Mesodermal cell (in vitro differentiated cells): ENCODE measurements at regions not wholly inside any gene's neighbourhood (a gene's known extent, or its start where the extent isn't known, plus 50 kb on each side); places are given as distances from the start of the nearest gene placed in this dataset.

ENCODE experiments used
- H3K27ac ChIP-seq: 2 replicates; pipeline ENCODE4 v1.7.0; 2013; ENCODE audit warnings: mild to moderate bottlenecking, low read depth, low read length, moderate library complexity; ENCODE audit not compliant: severe bottlenecking
- H3K36me3 ChIP-seq: 2 replicates; pipeline ENCODE4 v1.7.1; 2013; ENCODE audit warnings: mild to moderate bottlenecking, low read length, moderate library complexity; ENCODE audit not compliant: control insufficient read depth, insufficient read depth
- H3K4me1 ChIP-seq: one replicate; pipeline ENCODE4 v1.7.1; 2013; ENCODE audit warnings: mild to moderate bottlenecking, low read length; ENCODE audit not compliant: insufficient read depth, control insufficient read depth, poor library complexity, severe bottlenecking
- H3K4me3 ChIP-seq: 2 replicates; pipeline ENCODE4 v1.7.0; 2013; ENCODE audit warnings: low read length, control low read depth, mild to moderate bottlenecking; ENCODE audit not compliant: insufficient read depth, poor library complexity, severe bottlenecking; ENCODE audit errors: extremely low read depth
- H3K9me3 ChIP-seq: 2 replicates; pipeline ENCODE4 v1.7.1; 2013; ENCODE audit warnings: mild to moderate bottlenecking, low read length, moderate library complexity; ENCODE audit not compliant: control insufficient read depth
- WGBS, 2 experiments: methylation state at CpG; one replicate each; pipeline ENCODE4 v1.1.5; 2013; ENCODE audit warnings: missing lambda C conversion rate in 2 of 2; ENCODE audit not compliant: insufficient coverage in 2 of 2; 5-methylcytosine and 5-hydroxymethylcytosine counted together

DNA sequence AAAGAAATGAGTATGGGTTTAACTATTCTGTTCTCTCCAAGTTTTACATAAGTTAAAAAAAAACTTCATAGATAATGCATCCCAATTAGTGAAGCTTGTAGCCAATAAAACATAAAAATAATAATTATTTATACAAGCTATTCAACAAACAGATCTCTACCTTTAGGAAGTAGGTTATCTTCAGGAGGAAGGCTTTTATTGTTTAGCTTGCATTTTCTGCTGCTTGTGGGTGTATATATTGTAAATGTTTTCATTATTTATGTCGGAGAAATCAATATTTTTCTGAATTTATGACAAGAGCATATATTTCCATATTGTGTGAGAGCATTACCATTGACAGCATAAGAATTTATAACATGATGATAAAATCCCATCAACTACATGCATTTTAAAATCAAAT, 208.3 kb downstream of the TRAM1L1 start:
- WGBS, 2 experiments, result no CpG with 5 or more reads among the region's 1 CpG
- Histone ChIP-seq H3K9me3 (no peaks in the 10 kb centered on the region), H3K27ac (no peak overlapping the region), H3K4me3 (no peak overlapping the region), H3K4me1 (no peaks in the 10 kb centered on the region), H3K36me3 (no peaks in the 10 kb centered on the region)

DNA sequence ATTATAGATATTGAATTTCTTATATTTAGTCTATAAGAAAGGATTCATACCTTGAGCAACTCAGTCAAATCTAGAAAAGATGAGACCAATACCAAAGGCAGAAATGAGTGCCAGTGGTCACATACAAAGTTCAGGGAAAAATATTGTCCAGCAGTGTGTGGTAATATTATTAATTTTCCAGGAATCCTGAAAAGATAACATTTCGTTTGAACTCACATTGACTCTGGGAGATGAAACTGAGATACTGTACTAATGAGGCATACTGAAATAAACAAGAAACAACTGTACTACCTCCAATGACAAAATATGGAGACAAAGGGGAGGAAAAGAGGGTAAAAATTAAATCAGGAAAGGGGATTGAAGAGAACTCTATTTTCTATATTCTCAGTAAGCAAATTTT, 212.4 kb downstream of the TRAM1L1 start:
- H3K27ac ChIP-seq, result no peak overlapping the region
- no peaks in the 10 kb centered on the region for H3K36me3 ChIP-seq
- no peaks in the 10 kb centered on the region for H3K9me3 ChIP-seq
- WGBS, 2 experiments, result no CpG with 5 or more reads among the region's 1 CpG
- no peaks in the 10 kb centered on the region for H3K4me1 ChIP-seq
- no peak overlapping the region for H3K4me3 ChIP-seq

DNA sequence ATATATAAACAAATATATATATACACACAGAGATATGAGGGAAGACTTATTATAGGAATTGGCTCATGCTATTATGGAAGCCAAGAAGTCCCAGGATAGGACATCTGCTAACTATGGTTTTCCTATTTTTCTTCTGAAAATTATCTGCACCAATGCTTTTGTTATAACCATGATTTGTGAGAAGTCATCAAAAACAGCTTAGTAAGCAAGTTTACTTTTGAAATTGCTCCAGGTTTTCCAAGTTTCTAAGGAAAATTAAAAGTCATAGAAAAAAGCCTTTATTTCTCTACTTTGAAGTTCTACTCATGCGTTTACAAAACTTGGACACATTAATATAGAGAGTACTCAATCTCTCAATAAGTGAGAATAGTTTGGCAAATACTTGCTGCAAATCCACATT, 213.1 kb downstream of the TRAM1L1 start:
- H3K4me1 ChIP-seq, result no peaks in the 10 kb centered on the region
- no peaks in the 10 kb centered on the region for H3K36me3 ChIP-seq
- H3K27ac ChIP-seq, result no peak overlapping the region
- no peaks in the 10 kb centered on the region for H3K9me3 ChIP-seq
- no peak overlapping the region for H3K4me3 ChIP-seq
- no CpG with 5 or more reads among the region's 1 CpG for WGBS, 2 experiments

DNA sequence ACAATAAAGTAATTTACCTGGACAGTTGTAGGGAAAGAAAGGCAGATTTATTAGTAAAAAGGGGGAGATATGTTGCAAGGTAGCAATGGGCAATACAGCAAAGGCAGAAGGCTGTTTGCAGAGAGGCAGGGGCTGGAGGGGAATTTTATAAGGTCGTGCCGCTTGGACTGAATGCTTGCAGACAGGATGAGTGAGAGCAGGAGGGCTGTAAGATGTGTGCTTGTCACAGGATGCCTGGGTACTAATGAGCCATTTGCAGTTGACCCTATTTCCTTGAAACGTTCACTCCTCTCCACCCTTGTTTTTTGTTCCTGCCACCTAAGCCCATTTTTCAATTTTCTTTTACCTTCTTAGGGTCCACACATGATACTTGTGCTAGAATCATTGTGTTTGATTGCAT, 214.7 kb downstream of the TRAM1L1 start:
- no peak overlapping the region for H3K4me3 ChIP-seq
- WGBS, 2 experiments, result 49 to 65% methylated on average over 2 to 3 of the region's 3 CpGs
- H3K27ac ChIP-seq, result no peak overlapping the region

DNA sequence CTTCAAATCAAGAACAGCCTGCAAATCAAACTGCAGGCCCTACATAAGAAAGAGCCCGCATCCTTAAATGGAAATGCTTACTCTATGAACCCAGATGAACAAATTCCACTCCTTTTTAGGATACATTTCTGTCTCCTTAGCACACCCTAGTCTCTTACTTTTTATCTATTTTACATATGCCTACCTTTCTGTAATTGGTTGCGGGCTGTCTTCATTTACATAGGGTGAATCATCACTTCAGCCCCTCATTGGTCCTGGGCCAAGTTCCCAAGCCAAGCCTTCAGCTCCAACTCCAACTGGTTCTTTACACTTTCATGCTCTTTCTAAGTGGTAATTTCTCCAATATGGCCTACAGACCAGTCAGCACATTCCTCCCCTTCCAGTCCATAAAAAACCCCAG, 219.3 kb downstream of the TRAM1L1 start:
- Histone ChIP-seq H3K36me3 (no peaks in the 10 kb centered on the region), H3K9me3 (no peaks in the 10 kb centered on the region), H3K4me3 (no peak overlapping the region), H3K27ac (no peak overlapping the region), H3K4me1 (no peaks in the 10 kb centered on the region)
- WGBS, 2 experiments, result 100% methylated on average over 1 of the region's 2 CpGs

More for the DNA sequence above, 214.7 kb downstream of the TRAM1L1 start:
- Histone ChIP-seq H3K9me3 (no peaks in the 10 kb centered on the region), H3K4me1 (no peaks in the 10 kb centered on the region), H3K36me3 (no peaks in the 10 kb centered on the region)

DNA sequence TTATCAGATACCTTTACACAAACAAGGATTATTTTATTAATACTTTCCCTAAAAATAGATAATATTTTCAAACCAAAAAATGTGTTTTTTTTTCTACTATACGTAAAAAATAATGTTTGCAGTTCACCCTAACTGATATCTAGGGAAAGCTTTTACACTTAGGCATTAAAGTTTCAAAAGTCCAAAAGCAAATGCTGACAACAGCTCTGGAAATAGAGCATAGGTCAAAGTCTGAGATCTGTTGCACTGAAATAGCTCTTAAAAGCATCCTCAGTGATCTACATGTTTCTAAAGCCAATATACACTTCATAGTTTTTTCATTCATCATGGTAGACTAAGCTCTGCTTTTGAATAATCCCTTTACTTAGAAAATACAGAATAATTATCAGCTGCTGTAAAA, 222.8 kb downstream of the TRAM1L1 start:
- Histone ChIP-seq H3K9me3 (no peaks in the 10 kb centered on the region), H3K27ac (no peak overlapping the region), H3K4me3 (no peak overlapping the region), H3K4me1 (no peaks in the 10 kb centered on the region), H3K36me3 (no peaks in the 10 kb centered on the region)
- no CpG with 5 or more reads among the region's 1 CpG for WGBS, 2 experiments

DNA sequence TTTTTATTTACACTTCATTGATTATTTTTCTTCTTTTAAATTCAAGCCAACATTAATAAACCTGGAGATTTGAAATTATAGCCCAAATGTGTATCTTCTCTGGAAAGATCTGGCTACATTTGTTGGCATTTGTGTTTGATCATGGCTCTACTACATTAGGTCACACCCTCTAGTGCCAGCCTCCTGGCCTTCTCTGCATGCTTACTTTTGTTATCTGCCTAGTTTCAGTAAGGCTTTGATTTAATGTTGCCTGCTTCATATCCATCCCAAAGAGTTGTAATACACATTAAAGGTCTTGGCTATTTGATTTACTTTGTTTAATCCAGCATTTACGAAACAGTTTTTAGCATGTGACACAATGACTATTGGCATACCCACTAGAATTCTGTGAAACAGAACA, 224.5 kb downstream of the TRAM1L1 start:
- no peak overlapping the region for H3K4me3 ChIP-seq
- no peaks in the 10 kb centered on the region for H3K36me3 ChIP-seq
- no peaks in the 10 kb centered on the region for H3K9me3 ChIP-seq
- H3K27ac ChIP-seq, result no peak overlapping the region
- no peaks in the 10 kb centered on the region for H3K4me1 ChIP-seq
- WGBS, 2 experiments, result no CpG with 5 or more reads among the region's 1 CpG

DNA sequence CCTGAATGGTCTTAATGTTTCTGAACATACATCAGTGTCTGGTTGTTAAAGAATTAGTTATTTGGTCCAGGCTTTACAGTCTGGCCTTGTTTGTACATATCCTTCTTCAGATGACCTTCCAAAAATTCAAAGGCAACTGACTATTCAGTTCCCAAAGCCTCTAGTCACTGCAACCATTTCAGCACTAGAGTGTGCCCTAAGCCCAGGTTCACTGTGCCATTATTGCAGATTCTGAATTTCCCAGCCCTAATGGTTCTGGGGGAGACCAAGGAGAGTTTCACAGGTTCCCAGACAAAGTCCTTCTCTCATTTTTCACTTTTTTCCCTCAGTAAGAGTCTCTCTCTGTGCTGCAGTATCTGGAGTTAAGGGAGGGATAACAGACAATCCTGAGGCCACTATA, 235.8 kb downstream of the TRAM1L1 start:
- no peak overlapping the region for H3K4me3 ChIP-seq
- H3K9me3 ChIP-seq, result no peaks in the 10 kb centered on the region
- H3K36me3 ChIP-seq, result no peaks in the 10 kb centered on the region
- no peaks in the 10 kb centered on the region for H3K4me1 ChIP-seq
- no peak overlapping the region for H3K27ac ChIP-seq

DNA sequence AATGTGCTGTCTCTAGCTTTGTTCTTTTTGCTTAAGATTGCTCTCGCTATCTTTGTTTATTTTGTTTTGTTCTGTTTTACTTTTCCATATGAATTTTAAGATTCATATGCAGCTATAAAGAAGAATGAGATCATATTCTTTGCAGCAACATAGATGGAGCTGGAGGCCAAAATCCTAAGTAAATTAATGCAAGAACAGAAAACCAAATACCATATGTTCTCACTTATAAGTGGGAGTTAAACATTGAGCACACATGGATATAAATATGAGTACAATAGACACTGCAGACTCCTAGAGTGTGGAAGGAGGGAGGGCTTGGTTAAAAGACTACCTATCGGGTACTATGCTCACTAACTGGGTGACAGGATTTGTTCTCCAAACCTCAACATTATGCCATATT, 237.8 kb downstream of the TRAM1L1 start:
- Histone ChIP-seq H3K4me1 (no peaks in the 10 kb centered on the region), H3K36me3 (no peaks in the 10 kb centered on the region), H3K4me3 (no peak overlapping the region), H3K9me3 (no peaks in the 10 kb centered on the region), H3K27ac (no peak overlapping the region)
- no CpG with 5 or more reads among the region's 2 CpGs for WGBS, 2 experiments

DNA sequence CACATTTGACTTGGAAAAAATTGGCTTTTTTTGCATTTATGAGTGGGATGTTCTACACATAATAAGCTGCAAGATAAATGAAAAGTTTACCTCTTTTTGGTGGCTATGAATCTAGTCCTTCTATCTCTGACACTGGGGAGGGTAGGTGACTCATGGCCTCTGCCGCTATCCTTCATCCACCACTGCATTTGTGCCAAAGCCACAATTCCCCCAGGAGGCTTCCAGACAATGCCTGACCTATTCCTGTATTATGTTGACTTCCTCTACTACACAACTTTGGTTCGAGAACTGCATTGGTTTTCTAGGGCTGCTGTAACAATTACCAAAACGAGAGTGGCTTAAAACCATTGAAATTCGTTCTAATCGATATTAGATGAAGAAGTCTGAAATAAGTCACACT, 245.6 kb downstream of the TRAM1L1 start:
- 89 to 91% methylated on average over 5 of the region's 5 CpGs for WGBS, 2 experiments
- no peak overlapping the region for H3K27ac ChIP-seq
- H3K4me1 ChIP-seq, result no peaks in the 10 kb centered on the region

DNA sequence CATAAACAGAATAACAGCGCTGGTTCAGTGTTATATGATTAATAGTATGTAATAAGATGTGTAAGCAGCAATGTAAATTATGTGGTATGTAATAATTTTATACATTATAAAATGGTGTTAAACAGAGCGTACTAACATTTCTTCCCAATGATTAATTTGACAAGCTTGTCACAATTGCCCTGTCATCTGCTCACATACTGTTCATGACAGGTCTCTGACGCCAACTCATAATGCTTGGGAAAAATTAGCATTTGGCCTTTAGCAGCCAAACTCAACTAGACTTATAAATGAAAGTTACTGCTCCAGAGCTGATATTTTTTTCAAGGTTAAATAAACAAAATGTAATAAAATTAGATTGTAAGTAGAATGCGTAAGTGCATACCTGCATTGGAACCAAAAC, 246.8 kb downstream of the TRAM1L1 start:
- 86% methylated on average over 1 of the region's 4 CpGs; no CpG with 5 or more reads in 1 of the 2 experiments for WGBS, 2 experiments
- Histone ChIP-seq H3K4me3 (no peak overlapping the region), H3K36me3 (no peaks in the 10 kb centered on the region), H3K9me3 (peaks cover 3% of the 10 kb centered on the region), H3K4me1 (no peaks in the 10 kb centered on the region), H3K27ac (no peak overlapping the region)

More for the DNA sequence above, 245.6 kb downstream of the TRAM1L1 start:
- H3K36me3 ChIP-seq, result no peaks in the 10 kb centered on the region
- H3K9me3 ChIP-seq, result no peaks in the 10 kb centered on the region
- no peak overlapping the region for H3K4me3 ChIP-seq

DNA sequence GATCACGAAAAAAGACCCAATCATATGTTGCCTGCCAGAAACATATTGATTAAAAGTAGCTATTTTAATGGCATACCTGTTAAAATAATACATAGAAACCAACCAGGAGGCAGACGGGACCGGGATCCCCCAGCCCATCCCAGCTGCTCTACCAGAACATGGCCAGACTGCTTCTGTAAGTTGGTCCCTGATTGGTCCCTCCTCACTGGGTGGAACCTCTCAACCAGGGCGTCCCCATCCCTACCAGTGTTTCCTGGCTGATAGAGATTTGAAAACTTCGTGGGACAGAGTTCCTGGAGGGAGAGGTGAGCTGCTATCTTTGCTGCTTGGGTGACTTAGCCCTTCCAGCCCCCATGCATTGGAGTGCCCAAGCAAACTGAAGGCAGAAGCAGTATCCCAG, 256.2 kb downstream of the TRAM1L1 start:
- WGBS, 2 experiments, result 100% methylated on average over 1 of the region's 5 CpGs; no CpG with 5 or more reads in 1 of the 2 experiments

More for the DNA sequence above, 256.2 kb downstream of the TRAM1L1 start:
- no peak overlapping the region for H3K4me3 ChIP-seq
- H3K4me1 ChIP-seq, result no peaks in the 10 kb centered on the region
- peaks cover 6% of the 10 kb centered on the region for H3K9me3 ChIP-seq
- no peak overlapping the region for H3K27ac ChIP-seq
- no peaks in the 10 kb centered on the region for H3K36me3 ChIP-seq
